ENCODE measurements at regions not wholly inside any gene's neighbourhood (a gene's known extent, or its start where the extent isn't known, plus 50 kb on each side); places are given as distances from the start of the nearest gene placed in this dataset.

- no peak for TF ChIP-seq CTCF (IDR thresholded peaks at IDR 0.05; ENCODE audit: low read depth, low read length, missing control alignments)
- in situ Hi-C loops (cut with HindIII; ENCODE audit: low pct_ligation_motif_present, low sequenced_read_pairs): loop anchor here (25.0 kb wide), 1 partner anchor 252 kb away; no protein-coding TSS in a partner anchor
Measured at GRCh38 chrX:110414273-110414672, 55.6 kb downstream of the RTL9 start.

GRCh38 chrX:110414679-110415439 lies 56.2 kb downstream of the RTL9 start:
- no peak overlapping the region for H3K4me3 ChIP-seq (ENCODE audit: low read depth, low read length)
- H3K27me3 ChIP-seq (replicated peaks): no peaks in the 10 kb centered on the region
- peak; percentile 34 for DNase-seq
- no peak for TF ChIP-seq CTCF (IDR thresholded peaks at IDR 0.05; ENCODE audit: low read depth, low read length, missing control alignments)
- in situ Hi-C loops (cut with HindIII; ENCODE audit: low pct_ligation_motif_present, low sequenced_read_pairs): loop anchor here (25.0 kb wide), 1 partner anchor 253 kb away; no protein-coding TSS in a partner anchor
- H3K36me3 ChIP-seq (replicated peaks): no peaks in the 10 kb centered on the region
- peak overlapping the region; percentile 10 for H3K27ac ChIP-seq

More at GRCh38 chrX:110414273-110414672, 55.6 kb downstream of the RTL9 start:
- H3K27ac ChIP-seq: no peak overlapping the region
- no peak overlapping the region for H3K4me3 ChIP-seq (ENCODE audit: low read depth, low read length)
- DNase-seq: no peak
- no peaks in the 10 kb centered on the region for H3K27me3 ChIP-seq (replicated peaks)
- H3K36me3 ChIP-seq (replicated peaks): no peaks in the 10 kb centered on the region

GRCh38 chrX:110415440-110416170 lies 57.0 kb downstream of the RTL9 start:
- H3K27ac ChIP-seq: peak overlapping the region; percentile 10
- in situ Hi-C loops (cut with HindIII; ENCODE audit: low pct_ligation_motif_present, low sequenced_read_pairs): loop anchor here (25.0 kb wide), 1 partner anchor 253 kb away; no protein-coding TSS in a partner anchor

GRCh38 chrX:110417128-110417527 lies 58.5 kb downstream of the RTL9 start:
- in situ Hi-C loops (cut with HindIII; ENCODE audit: low pct_ligation_motif_present, low sequenced_read_pairs): loop anchor here (25.0 kb wide), 1 partner anchor 255 kb away; no protein-coding TSS in a partner anchor
- no peak overlapping the region for H3K27ac ChIP-seq
- no peaks in the 10 kb centered on the region for H3K27me3 ChIP-seq (replicated peaks)
- no peak overlapping the region for H3K4me3 ChIP-seq (ENCODE audit: low read depth, low read length)
- no peaks in the 10 kb centered on the region for H3K36me3 ChIP-seq (replicated peaks)
- no peak for TF ChIP-seq CTCF (IDR thresholded peaks at IDR 0.05; ENCODE audit: low read depth, low read length, missing control alignments)
- DNase-seq: no peak

More at GRCh38 chrX:110415440-110416170, 57.0 kb downstream of the RTL9 start:
- no peak overlapping the region for H3K4me3 ChIP-seq (ENCODE audit: low read depth, low read length)
- TF ChIP-seq CTCF (IDR thresholded peaks at IDR 0.05; ENCODE audit: low read depth, low read length, missing control alignments): no peak
- no peaks in the 10 kb centered on the region for H3K36me3 ChIP-seq (replicated peaks)
- H3K27me3 ChIP-seq (replicated peaks): no peaks in the 10 kb centered on the region
- no peak for DNase-seq

- Histone ChIP-seq H3K4me3 (ENCODE audit: low read depth, low read length) (peak overlapping the region; percentile 15), H3K36me3 (replicated peaks) (no peaks in the 10 kb centered on the region), H3K27ac (no peak overlapping the region), H3K27me3 (replicated peaks) (no peaks in the 10 kb centered on the region)
- DNase-seq: peak; percentile 54
- peak; percentile 76 for TF ChIP-seq CTCF (IDR thresholded peaks at IDR 0.05; ENCODE audit: low read depth, low read length, missing control alignments)
- in situ Hi-C loops (cut with HindIII; ENCODE audit: low pct_ligation_motif_present, low sequenced_read_pairs): loop anchor here (25.0 kb wide), 1 partner anchor 256 kb away; no protein-coding TSS in a partner anchor
Measured at GRCh38 chrX:110418316-110419235, 59.9 kb downstream of the RTL9 start.

Measured in brain microvascular endothelial cell (primary cell).